NCI-H2196 (cell line): ENCODE measurements at regions not wholly inside any gene's neighbourhood (a gene's known extent, or its start where the extent isn't known, plus 50 kb on each side); places are given as distances from the start of the nearest gene placed in this dataset.

Experiments used
- DNase-seq: peaks from one replicate; lab custom pipeline; 2025; ENCODE audit not compliant: unreplicated experiment; lab: John Stamatoyannopoulos, UW

- DNase-seq = no peak
These were observed 898.7 kb downstream of the NSUN3 start for GRCh38 chr3:94961423-94962100.

DNA sequence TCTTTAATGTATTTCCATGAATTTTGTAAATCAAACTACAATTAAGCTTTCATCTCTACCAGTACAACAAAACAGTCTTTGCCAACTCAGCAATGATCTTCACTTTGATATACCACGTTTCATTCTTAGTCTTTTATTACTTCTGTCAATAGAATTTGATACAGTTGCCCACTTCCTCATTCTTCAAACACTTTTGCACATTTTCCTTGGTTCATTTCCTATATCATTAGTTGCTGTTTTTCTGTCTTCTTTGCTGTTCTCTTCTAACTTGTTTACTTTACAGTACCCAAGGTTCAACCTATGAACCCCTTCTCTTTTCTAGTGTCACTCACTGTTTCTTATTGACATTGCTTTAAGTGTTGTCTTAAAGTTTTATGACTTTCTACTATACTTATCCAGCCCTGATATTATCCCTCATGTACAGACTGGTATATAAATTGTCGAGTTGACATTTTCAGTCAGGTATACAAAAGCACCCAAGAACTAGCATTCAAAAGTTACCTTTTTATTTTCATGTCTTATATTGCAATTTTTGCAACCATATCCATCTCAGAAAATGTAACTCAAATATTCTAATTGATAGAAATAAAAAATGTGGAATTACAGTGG is 903.1 kb downstream of the NSUN3 start:
- DNase-seq = no peak

DNA sequence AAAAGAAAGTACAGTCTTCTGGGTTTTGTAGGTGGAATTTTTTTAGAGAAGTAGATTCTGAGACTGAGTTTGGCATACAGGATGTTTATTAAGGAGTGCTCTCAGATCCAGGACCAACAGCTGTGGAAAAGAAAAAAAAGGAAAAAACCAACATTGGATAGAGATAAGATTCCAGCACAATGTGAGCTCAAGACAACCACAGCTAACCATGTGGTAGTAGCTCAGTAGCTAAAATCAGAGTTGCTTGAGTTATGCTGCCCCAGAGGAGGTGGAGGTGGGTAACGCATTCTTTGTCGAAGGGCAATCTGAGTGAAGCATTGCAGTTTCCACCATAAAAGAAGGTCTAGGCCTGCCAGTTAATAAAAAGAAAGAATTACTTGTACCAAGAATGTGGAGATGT is 904.3 kb downstream of the NSUN3 start:
- no peak for DNase-seq

DNA sequence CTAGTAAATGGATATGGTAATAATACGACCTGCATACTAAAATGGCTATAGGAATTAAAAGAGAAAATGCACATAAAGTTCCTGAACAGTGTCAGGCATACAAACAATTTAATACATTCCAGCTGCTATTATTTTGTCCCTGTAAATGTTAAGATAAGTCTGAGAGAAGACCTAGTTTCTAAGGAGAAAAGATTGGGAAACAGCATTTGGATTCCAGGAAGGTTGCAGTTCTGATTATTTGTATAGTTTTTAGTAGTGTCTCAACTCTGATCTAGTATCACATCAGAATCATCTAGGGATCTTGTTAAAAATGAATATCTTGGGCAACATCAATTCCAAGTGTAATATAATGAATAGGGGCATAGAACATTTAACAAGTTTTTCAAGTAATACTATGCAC is 905.7 kb downstream of the NSUN3 start:
- no peak for DNase-seq

- DNase-seq = no peak
These were observed 909.2 kb downstream of the NSUN3 start for GRCh38 chr3:94972066-94972465.

DNA sequence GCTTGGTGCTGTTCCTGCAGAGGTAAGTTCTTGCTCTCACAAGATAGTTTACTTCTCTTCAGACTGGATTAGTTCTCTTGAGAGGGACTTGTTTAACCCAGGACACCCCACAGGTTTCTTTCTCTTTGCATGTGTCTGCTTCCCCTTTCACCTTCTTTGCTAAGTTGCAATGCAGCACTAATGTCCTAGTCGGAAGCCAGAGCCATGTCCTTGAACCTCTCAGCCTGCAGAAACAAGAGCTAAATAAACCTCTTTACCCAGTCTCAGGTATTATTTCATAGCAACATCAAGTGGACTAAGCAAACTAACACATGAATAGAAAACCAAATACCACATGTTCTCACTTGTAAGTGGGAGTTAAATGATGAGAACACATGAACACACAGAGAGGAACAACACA is 915.2 kb downstream of the NSUN3 start:
- DNase-seq = no peak

GRCh38 chr3:94985778-94986177 is 922.9 kb downstream of the NSUN3 start:
- no peak for DNase-seq

DNA sequence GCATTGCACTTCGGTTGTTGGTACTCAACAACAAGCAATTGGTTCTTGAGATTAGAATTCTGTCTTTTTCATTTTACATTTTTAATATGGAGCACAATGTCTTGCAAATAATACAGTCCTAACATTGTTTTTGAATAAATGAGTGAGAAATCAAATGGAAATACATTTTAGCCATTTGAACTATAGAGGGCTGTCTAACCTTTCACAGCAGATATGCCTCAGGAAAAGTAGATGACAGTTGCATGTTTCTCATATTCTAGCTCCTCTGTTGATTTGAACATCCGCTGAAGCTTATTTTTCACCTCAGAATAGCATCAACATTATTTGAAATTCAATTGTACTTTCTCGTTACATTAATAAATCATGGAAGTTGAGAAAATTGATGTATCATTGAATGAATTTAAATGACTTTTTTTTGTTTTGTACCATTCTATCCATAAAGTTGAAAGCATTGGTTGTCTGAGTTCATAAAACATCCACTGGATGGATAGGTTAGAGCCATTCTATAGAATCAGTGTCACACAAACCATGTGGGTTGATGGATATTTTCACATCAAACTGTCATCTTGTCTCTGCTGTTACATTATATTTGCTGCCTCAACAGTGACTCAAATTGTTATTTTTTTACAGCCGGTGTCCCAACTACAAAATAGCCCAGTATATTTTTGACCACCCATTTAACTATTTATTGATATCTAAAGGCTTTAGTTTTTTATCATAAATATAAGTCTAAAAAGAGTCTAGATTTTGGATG is 928.3 kb downstream of the NSUN3 start:
- no peak for DNase-seq

- DNase-seq = no peak
These were observed 933.9 kb downstream of the NSUN3 start for GRCh38 chr3:94996743-94997142.

DNA sequence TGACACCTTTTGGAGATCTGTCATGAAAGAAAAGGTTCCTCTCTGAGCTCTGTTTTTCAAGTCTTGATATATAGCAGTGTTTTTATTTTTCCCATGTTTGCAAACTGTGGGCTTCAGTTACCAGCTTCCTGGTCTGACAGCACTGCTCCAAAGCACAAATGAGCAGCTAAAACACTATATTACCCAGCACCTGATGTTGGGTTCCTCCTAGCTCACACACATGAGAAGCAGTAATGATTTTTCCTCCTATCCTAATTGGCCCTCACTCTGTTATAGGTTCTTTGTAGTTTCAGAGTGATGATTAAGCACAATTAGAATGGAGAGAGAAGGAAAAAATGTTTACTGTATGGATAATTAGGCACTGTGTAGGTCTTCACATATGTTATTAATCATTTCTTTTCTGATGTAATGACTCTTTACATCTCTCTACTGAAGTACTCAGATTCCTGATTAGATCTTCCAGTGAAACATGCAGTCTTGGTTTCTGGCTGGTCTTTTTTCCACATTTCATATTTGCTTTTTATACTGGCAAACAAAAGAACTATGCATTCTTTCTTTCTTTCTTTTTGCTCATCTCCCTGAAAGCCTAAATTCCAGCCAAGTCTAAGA is 939.7 kb downstream of the NSUN3 start:
- DNase-seq = no peak

DNA sequence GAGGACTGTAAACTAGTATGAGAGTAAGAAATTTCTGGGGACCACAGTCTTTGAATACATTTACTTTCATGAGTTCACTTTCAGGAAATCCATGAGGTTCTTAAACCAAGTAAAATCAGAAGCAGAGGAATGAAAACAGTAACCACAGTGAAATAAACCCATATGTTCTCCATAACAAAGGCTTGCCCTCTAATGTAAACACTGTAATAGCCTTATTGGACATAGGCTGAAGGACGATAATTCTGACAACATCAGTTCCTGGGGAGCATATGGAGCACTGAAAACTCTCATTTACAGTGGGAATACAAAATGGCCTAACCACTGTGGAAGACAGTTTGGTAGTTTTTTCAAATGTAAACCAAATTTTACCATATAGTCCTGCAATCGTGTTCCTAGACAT is 965.8 kb downstream of the NSUN3 start:
- DNase-seq = no peak

- DNase-seq = no peak
These were observed 966.8 kb downstream of the NSUN3 start for GRCh38 chr3:95029644-95030043.

DNA sequence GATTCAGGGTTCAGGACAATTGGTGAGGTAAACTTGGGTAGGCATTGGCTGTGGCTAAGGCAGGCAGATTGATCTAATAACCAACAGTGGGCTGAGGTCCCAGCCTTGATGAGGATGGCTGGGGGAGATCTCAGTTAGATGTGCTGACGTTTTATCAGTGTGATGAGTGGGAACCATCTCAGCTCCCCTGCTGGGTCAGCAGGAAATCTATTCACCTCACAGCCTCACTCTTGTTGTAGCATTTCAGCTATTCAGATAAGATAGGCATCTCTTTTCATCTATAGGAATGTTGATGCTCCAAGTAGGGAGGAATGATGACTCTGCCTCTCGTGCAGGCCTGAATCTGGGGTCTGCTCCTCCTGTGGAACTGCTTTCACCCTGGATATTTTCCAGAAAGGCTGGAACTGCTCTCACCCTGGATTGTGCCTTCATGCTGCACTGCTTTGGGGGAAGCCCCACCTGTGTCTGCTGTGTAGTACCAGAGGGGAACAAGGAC is 973.7 kb downstream of the NSUN3 start:
- DNase-seq = no peak

- no peak for DNase-seq
These were observed 974.2 kb downstream of the NSUN3 start for GRCh38 chr3:95037097-95037496.

GRCh38 chr3:95037927-95038326 is 975.1 kb downstream of the NSUN3 start:
- DNase-seq = no peak

DNA sequence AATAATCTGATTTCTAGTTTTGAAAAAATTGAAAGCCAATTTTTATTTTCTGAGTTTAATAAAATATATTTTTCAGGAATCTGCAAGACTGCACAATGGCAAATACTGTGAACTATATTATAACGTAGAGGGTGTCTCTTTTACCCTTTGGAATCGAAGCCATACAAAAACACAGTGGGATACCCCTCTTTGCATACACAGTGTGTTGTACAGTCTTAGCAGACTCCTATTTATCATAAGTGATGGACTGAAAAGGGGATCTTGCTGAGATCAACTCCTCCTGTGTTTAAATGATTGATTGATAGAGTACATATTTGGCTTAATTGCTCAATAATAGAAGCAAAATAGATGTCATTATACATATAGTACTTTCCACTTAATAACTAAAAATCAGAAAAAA is 981.2 kb downstream of the NSUN3 start:
- no peak for DNase-seq

- DNase-seq = no peak
These were observed 985.7 kb downstream of the NSUN3 start for GRCh38 chr3:95048564-95048963.

DNA sequence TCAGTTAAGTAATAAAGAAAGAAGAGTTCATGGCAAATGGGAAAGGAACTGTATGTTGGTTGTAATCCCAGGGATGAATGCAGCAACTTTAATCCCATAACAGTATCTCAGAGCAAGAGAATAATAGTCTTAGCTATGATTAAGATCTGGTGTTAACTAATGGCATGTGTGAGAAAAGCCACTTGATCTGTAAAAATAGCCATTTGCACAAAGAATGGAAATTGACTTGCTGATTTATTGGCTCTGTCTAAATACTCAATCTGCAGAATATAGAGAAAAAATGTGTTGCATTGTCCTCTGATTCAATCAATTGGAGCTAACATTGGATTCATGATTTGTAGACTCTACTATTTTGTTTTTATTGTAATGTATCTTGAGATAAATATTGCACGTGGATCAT is 987.0 kb downstream of the NSUN3 start:
- no peak for DNase-seq

DNA sequence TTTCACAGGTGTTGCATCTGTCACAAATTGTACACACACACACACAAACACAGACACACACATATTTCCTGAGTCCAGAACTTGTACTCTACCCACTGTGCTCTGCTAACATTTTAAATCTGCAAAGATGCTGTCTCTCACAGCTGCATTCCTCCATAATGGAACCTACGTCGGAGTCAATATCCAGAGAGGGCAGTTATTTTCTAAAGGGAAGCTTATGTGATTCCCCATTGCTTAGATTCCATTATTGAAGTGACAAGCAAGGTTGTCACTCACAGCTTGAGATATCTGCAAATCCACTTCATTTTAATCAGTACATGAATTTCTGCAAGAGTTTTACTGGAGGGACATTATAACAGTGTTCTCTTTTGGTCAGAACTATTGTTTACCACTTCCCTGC is 992.4 kb downstream of the NSUN3 start:
- DNase-seq = no peak

DNA sequence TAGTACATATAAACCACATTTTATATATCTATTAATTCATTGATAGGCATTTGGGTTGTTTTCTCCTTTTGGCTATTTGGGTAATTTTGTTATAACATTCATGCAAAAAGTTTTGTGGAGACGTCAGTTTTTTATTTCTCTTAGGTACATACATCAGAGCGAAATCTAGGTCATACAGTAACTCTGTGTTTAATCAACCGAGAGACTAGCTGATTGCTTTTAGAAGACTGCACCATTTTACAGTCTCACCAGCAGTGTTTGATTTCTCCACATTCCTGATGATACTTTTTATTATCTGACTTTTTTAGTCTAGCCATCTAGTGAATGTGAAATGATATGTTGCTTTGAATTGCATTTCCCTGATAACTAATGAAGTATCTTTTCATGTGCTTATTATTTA is 1019.3 kb downstream of the NSUN3 start:
- no peak for DNase-seq

DNA sequence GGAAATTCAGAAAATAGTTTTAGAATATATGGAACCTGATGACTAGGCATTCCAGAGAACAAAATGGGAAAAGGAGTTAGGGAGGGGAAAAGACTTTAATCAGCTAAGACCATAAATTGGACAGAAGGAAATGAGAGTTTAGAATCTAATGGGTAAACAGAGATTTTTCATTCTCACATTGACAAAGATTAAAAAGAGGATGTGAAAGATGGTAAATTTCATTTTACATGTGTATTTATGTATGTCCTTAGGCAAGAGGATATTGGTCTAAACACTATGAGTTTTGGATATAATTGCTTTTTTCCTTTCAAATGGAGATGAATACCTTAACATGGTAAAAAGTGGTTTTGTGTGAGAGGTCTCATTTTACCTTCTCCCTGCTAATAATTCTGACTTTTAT is 1021.9 kb downstream of the NSUN3 start:
- no peak for DNase-seq

DNA sequence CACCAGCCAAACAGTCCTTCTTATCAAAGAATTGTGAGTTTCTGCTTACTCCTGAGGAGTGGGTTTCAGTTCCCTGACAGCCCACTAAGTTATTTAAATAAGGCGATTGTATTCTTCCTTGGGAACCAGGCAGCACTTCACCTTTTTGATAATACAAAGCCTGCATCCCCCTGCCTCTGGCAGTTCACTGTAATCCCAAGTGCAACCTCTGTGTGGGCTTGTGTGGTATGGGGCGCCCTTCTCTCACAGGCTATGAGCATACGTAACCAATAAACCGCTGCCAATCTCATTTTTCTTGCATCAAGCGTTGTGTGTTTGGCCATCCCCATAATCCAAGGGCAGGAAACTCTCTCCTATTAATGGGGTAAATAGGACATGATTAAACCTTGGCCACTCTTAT is 1025.6 kb downstream of the NSUN3 start:
- DNase-seq = no peak
